Mesenchymal stem cell (in vitro differentiated cells and primary cell): ENCODE measurements at regions not wholly inside any gene's neighbourhood (a gene's known extent, or its start where the extent isn't known, plus 50 kb on each side); places are given as distances from the start of the nearest gene placed in this dataset.
A peak's percentile ranks its signal among the peaks of the same experiment; 100 is the strongest.

ENCODE experiments used
- DNase-seq: peaks from one replicate; pipeline ENCODE4 v3.0.0-alpha.2; 2013
- H2AFZ ChIP-seq: one replicate; pipeline ENCODE4 v1.6.1; 2013; ENCODE audit warnings: low read depth, mild to moderate bottlenecking, control low read depth, inconsistent platforms, low read length, moderate library complexity
- H2AK5ac ChIP-seq: 2 replicates; pipeline ENCODE4 v1.6.1; 2013; ENCODE audit warnings: low read length, moderate library complexity, mild to moderate bottlenecking, inconsistent platforms; ENCODE audit not compliant: severe bottlenecking
- H2BK120ac ChIP-seq: one replicate; pipeline ENCODE4 v1.6.1; 2013; ENCODE audit warnings: low read depth, mild to moderate bottlenecking, inconsistent platforms, low read length, moderate library complexity
- H2BK12ac ChIP-seq, 2 experiments: one replicate each; pipeline ENCODE4 v1.6.1; 2013; ENCODE audit warnings: inconsistent platforms in 2 of 2, low read length in 2 of 2, mild to moderate bottlenecking in 2 of 2, moderate library complexity in 2 of 2, control low read depth in 1 of 2
- H2BK15ac ChIP-seq: one replicate; pipeline ENCODE4 v1.6.1; 2013; ENCODE audit warnings: mild to moderate bottlenecking, low read depth, inconsistent platforms; ENCODE audit not compliant: poor library complexity, severe bottlenecking
- H2BK5ac ChIP-seq: 2 replicates; pipeline ENCODE4 v1.6.1; 2013; ENCODE audit warnings: low read depth, mild to moderate bottlenecking, low read length, control low read depth, inconsistent platforms; ENCODE audit not compliant: poor library complexity, severe bottlenecking
- H3K14ac ChIP-seq, 2 experiments: one replicate each; pipeline ENCODE4 v1.6.1; 2013; ENCODE audit warnings: inconsistent platforms in 2 of 2, low read length in 2 of 2, control low read depth in 1 of 2, mild to moderate bottlenecking in 1 of 2, moderate library complexity in 1 of 2
- H3K18ac ChIP-seq, 2 experiments: one replicate each; pipeline ENCODE4 v1.6.1; 2013; ENCODE audit warnings: inconsistent platforms in 2 of 2, low read length in 2 of 2, control low read depth in 1 of 2, low read depth in 1 of 2, mild to moderate bottlenecking in 1 of 2
- H3K23ac ChIP-seq, 2 experiments: one replicate each; pipeline ENCODE4 v1.6.1; 2013; ENCODE audit warnings: inconsistent platforms in 2 of 2, low read length in 2 of 2, mild to moderate bottlenecking in 2 of 2, moderate library complexity in 2 of 2, control low read depth in 1 of 2
- H3K27ac ChIP-seq: 2 replicates; pipeline ENCODE4 v1.5.1; 2013; ENCODE audit warnings: mild to moderate bottlenecking, moderate library complexity, low read length, control low read depth, inconsistent platforms; ENCODE audit not compliant: poor library complexity, severe bottlenecking
- H3K27me3 ChIP-seq, 2 experiments: 2 replicates each; pipeline versions ENCODE4 v1.6.1 to v1.7.0; 2013; ENCODE audit warnings: low read length in 2 of 2, mild to moderate bottlenecking in 2 of 2, moderate library complexity in 2 of 2, control low read depth in 1 of 2, inconsistent platforms in 1 of 2; ENCODE audit not compliant: control insufficient read depth in 1 of 2, insufficient read depth in 1 of 2
- H3K36me3 ChIP-seq, 2 experiments: 2 replicates each; pipeline versions ENCODE4 v1.6.1 to v1.7.0; 2013; ENCODE audit warnings: low read length in 2 of 2, control low read depth in 1 of 2, inconsistent platforms in 1 of 2, low read depth in 1 of 2, mild to moderate bottlenecking in 1 of 2; ENCODE audit not compliant: insufficient read depth in 2 of 2, control insufficient read depth in 1 of 2
- H3K4ac ChIP-seq, 2 experiments: one replicate each; pipeline ENCODE4 v1.6.1; 2013; ENCODE audit warnings: inconsistent platforms in 2 of 2, low read length in 2 of 2, mild to moderate bottlenecking in 2 of 2, moderate library complexity in 2 of 2, control low read depth in 1 of 2, low read depth in 1 of 2
- H3K4me1 ChIP-seq: 2 replicates; pipeline ENCODE4 v1.6.1; 2013; ENCODE audit warnings: low read depth, low read length, control low read depth; ENCODE audit not compliant: control insufficient read depth, insufficient read depth
- H3K4me2 ChIP-seq: 2 replicates; pipeline ENCODE4 v1.6.1; 2013; ENCODE audit warnings: low read length, mild to moderate bottlenecking, inconsistent platforms; ENCODE audit not compliant: poor library complexity, severe bottlenecking
- H3K4me3 ChIP-seq, 2 experiments: 2 replicates each; pipeline versions ENCODE4 v1.5.1 to v1.7.0; 2013; ENCODE audit warnings: low read length in 2 of 2, mild to moderate bottlenecking in 2 of 2, control low read depth in 1 of 2, low read depth in 1 of 2; ENCODE audit not compliant: insufficient read depth in 1 of 2
- H3K79me1 ChIP-seq: replicated peaks from 2 replicates; pipeline ENCODE4 v1.6.1; 2013; ENCODE audit warnings: mild to moderate bottlenecking, control low read depth, low read length, inconsistent platforms; ENCODE audit not compliant: poor library complexity, severe bottlenecking
- H3K9ac ChIP-seq: 2 replicates; pipeline ENCODE4 v1.7.0; 2013; ENCODE audit warnings: mild to moderate bottlenecking, low read length, moderate library complexity
- H3K9me3 ChIP-seq: 2 replicates; pipeline ENCODE4 v1.7.0; 2013; ENCODE audit warnings: mild to moderate bottlenecking, low read length; ENCODE audit not compliant: control insufficient read depth
- H4K8ac ChIP-seq: one replicate; pipeline ENCODE4 v1.6.1; 2013; ENCODE audit warnings: inconsistent platforms, mild to moderate bottlenecking, low read length, moderate library complexity
- H4K91ac ChIP-seq: one replicate; pipeline ENCODE4 v1.6.1; 2013; ENCODE audit warnings: mild to moderate bottlenecking, low read length, inconsistent platforms
- WGBS: methylation state at CpG from one replicate; pipeline ENCODE4 v1.1.7; 2013; ENCODE audit warnings: mixed read lengths; 5-methylcytosine and 5-hydroxymethylcytosine counted together

DNA sequence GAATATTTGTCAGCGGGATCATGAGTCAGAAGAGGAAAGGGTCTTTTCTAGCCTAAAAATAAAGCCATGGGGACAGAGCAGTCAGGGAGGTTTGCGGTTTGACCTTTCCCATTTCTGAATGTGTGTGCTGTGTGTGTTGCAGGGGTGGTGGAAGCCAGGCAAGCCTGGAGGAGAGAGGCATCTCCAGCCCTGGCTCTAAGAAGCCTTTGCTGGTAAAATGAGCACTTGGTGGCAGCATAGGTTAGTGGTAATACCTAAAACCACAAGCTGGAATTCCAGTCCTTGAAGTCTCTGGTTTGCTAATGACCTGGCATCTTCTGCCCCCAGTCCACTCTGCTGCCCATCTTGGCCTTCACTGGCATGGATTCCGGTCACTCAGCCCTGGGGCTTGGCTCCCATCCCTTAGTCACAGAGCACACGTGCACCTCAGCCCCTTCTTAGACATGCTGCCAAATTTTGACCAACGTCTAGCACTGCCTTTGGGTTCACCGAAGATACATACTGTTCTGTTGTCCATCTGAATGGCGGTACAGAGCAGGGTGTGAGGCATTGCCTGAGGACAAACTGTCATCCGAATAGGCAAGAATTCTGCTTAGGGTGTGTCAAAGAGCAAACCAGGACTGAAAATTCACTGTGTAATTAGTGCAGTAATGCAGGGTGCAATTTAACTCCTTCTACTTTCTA, 52.7 kb downstream of the KCNA5 start:
- H2BK120ac ChIP-seq, result no peak overlapping the region
- no peak overlapping the region for H3K23ac ChIP-seq
- H3K14ac ChIP-seq, result no peak overlapping the region
- WGBS, result 78% methylated on average over 8 of the region's 8 CpGs
- no peaks in the 10 kb centered on the region for H3K79me1 ChIP-seq
- H3K36me3 ChIP-seq, result no peaks in the 10 kb centered on the region
- H3K4me1 ChIP-seq, result peaks cover 2% of the 10 kb centered on the region
- H2BK15ac ChIP-seq, result no peak overlapping the region
- H2BK5ac ChIP-seq, result no peak overlapping the region
- no peak overlapping the region for H2AFZ ChIP-seq
- H3K27me3 ChIP-seq, result peaks cover 4 to 48% of the 10 kb centered on the region in 2 experiments
- no peak overlapping the region for H3K27ac ChIP-seq
- no peak overlapping the region for H4K91ac ChIP-seq
- no peak overlapping the region for H3K4ac ChIP-seq
- no peaks in the 10 kb centered on the region for H3K9me3 ChIP-seq
- H3K9ac ChIP-seq, result no peak overlapping the region
- H3K18ac ChIP-seq, result no peak overlapping the region
- peak; percentile 27 for DNase-seq
- no peak overlapping the region for H4K8ac ChIP-seq
- no peak overlapping the region for H2BK12ac ChIP-seq
- no peak overlapping the region for H3K4me3 ChIP-seq
- H3K4me2 ChIP-seq, result no peak overlapping the region
- no peak overlapping the region for H2AK5ac ChIP-seq

DNA sequence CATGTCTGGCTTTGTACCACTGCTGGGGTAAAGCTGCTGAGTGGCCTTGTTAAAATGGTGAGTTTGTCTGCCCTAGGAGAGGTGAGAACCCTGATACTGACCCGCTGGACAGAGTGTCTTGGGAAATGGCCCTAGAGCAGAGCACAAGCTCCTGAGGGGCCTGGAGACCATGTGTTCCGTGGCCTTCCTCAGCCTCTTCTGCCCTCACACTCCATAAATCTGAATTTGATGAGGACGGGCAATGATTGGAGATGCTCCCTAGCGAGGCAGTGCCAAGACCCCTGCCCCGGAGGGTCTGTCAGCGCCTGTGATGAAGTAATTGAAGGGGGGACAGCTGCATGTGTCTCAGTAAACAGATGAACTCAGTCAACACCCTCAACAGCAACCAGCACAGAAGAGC, 54.1 kb downstream of the KCNA5 start:
- Histone ChIP-seq H2BK120ac (no peak overlapping the region), H3K9ac (no peak overlapping the region), H2AK5ac (no peak overlapping the region), H3K36me3 (no peaks in the 10 kb centered on the region), H3K18ac (no peak overlapping the region), H2BK5ac (no peak overlapping the region), H3K23ac (no peak overlapping the region), H4K8ac (no peak overlapping the region), H3K4ac (no peak overlapping the region), H3K27me3 (peaks cover 4 to 48% of the 10 kb centered on the region in 2 experiments), H3K27ac (no peak overlapping the region), H3K4me1 (peaks cover 2% of the 10 kb centered on the region), H3K79me1 (no peaks in the 10 kb centered on the region), H4K91ac (no peak overlapping the region), H2BK12ac (no peak overlapping the region), H3K4me2 (no peak overlapping the region), H3K14ac (no peak overlapping the region), H3K9me3 (no peaks in the 10 kb centered on the region), H3K4me3 (no peak overlapping the region), H2AFZ (no peak overlapping the region), H2BK15ac (no peak overlapping the region)
- DNase-seq, result no peak
- 90% methylated on average over 3 of the region's 6 CpGs for WGBS

DNA sequence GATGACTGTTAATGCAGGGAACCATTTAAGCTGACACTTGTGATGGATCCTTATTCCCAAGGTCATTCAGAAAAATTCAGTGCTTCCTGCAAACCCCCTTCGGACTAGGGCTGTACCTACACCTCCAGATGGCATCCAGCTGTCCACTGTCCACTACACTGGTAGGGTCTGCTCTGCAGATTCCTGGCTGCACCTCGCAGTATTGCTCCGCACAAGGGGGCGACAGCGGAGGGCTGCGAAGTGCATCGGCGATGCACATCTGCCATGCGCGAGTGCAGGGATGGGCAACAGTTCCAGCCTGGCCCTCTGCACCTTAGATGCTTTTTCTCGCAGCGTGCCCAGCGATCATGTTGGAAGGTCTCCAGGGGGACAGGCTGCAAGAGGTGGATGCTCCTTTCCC, 55.5 kb downstream of the KCNA5 start:
- no peak overlapping the region for H3K4me2 ChIP-seq
- no peak overlapping the region for H3K23ac ChIP-seq
- H3K27me3 ChIP-seq, result peaks cover 3 to 42% of the 10 kb centered on the region in 2 experiments
- no peak overlapping the region for H2BK15ac ChIP-seq
- no peak overlapping the region for H2BK5ac ChIP-seq
- H3K4me1 ChIP-seq, result peaks cover 2% of the 10 kb centered on the region
- no peaks in the 10 kb centered on the region for H3K36me3 ChIP-seq
- no peak overlapping the region for H3K4ac ChIP-seq
- H3K18ac ChIP-seq, result no peak overlapping the region
- no peak overlapping the region for H3K14ac ChIP-seq
- no peak for DNase-seq
- H2AFZ ChIP-seq, result no peak overlapping the region
- WGBS, result 86% methylated on average over 13 of the region's 13 CpGs
- H3K9ac ChIP-seq, result no peak overlapping the region
- H2BK120ac ChIP-seq, result no peak overlapping the region
- no peak overlapping the region for H3K4me3 ChIP-seq
- H3K27ac ChIP-seq, result no peak overlapping the region
- no peak overlapping the region for H4K8ac ChIP-seq
- H2BK12ac ChIP-seq, result no peak overlapping the region
- H3K9me3 ChIP-seq, result no peaks in the 10 kb centered on the region
- no peak overlapping the region for H4K91ac ChIP-seq
- no peaks in the 10 kb centered on the region for H3K79me1 ChIP-seq
- H2AK5ac ChIP-seq, result no peak overlapping the region

DNA sequence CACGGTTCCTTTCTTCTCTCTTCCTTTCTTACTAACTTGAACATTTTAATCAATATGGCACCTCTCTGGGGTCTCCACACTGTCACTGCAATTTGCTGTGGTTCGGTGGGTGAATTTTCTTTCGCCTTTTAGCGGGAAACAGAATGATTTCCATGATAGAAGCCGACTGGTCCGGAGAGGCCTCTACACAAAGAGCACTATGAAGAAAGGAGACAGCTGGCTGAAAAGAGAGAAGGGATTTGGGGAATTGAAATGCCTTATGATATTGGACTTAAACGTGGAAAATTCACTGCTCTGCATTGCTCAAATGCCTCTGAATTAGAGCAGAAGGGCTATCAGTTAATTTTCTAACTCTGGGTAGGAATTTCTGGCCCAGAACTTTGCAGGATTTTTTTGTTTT, 55.9 kb downstream of the KCNA5 start:
- Histone ChIP-seq H3K18ac (no peak overlapping the region), H4K91ac (no peak overlapping the region), H3K27ac (no peak overlapping the region), H3K79me1 (no peaks in the 10 kb centered on the region), H3K4me3 (no peak overlapping the region), H2BK15ac (no peak overlapping the region), H3K4me2 (no peak overlapping the region), H2AK5ac (no peak overlapping the region), H4K8ac (no peak overlapping the region), H2BK12ac (no peak overlapping the region), H2BK120ac (no peak overlapping the region), H3K14ac (no peak overlapping the region), H2AFZ (no peak overlapping the region), H3K4ac (no peak overlapping the region), H3K4me1 (peaks cover 2% of the 10 kb centered on the region), H3K36me3 (no peaks in the 10 kb centered on the region), H3K23ac (no peak overlapping the region), H3K9ac (no peak overlapping the region), H3K27me3 (peaks cover 0 to 39% of the 10 kb centered on the region in 2 experiments), H2BK5ac (no peak overlapping the region), H3K9me3 (no peaks in the 10 kb centered on the region)
- no peak for DNase-seq
- WGBS, result 77% methylated on average over 7 of the region's 7 CpGs
